CD4-positive, alpha-beta T cell (primary cell): ENCODE measurements at regions not wholly inside any gene's neighbourhood (a gene's known extent, or its start where the extent isn't known, plus 50 kb on each side); places are given as distances from the start of the nearest gene placed in this dataset.

Source experiments
- ATAC-seq: fragments of 200-7000 bp; cut with Tn5 transposase; one replicate; pipeline ENCODE4 v1.10.0; 2022; ENCODE audit warnings: mild to moderate bottlenecking; ENCODE audit not compliant: poor library complexity
- CTCF ChIA-PET: fragments of 350-600 bp; sonication (Branson Sonifier 250); formaldehyde crosslinking; loops from one replicate; lab custom pipeline; 2021; ENCODE audit warnings: antibody characterized with exemption, inconsistent platforms; lab: Charles Lee
- POLR2A ChIA-PET: fragments of 350-600 bp; sonication (Branson Sonifier 250); formaldehyde crosslinking; loops from one replicate; lab custom pipeline; 2021; ENCODE audit warnings: antibody characterized with exemption, inconsistent platforms; lab: Charles Lee
- DNase-seq, 14 experiments: peaks; one replicate each; pipeline ENCODE4 v3.0.0-alpha.2; 2013 to 2020; ENCODE audit warnings: mixed read lengths in 2 of 14
- H3K27ac ChIP-seq, 2 donors: one replicate each; pipeline versions ENCODE4 v1.5.1 to v1.7.0; 2013; ENCODE audit warnings: low read length in 2 of 2, low read depth in 1 of 2, mild to moderate bottlenecking in 1 of 2
- H3K27me3 ChIP-seq, 2 experiments: 1 replicate in 1 of 2; 2 replicates in 1 of 2; pipeline versions ENCODE4 v1.6.1 to v1.7.0; 2013; ENCODE audit warnings: low read length in 2 of 2, control low read depth in 1 of 2, mild to moderate bottlenecking in 1 of 2, moderate library complexity in 1 of 2; ENCODE audit not compliant: insufficient read depth in 2 of 2, control insufficient read depth in 1 of 2
- H3K36me3 ChIP-seq: one replicate; pipeline ENCODE4 v1.6.1; 2013; ENCODE audit warnings: low read length, control low read depth; ENCODE audit not compliant: insufficient read depth
- H3K4me1 ChIP-seq: one replicate; pipeline ENCODE4 v1.6.1; 2013; ENCODE audit warnings: low read length, control low read depth; ENCODE audit not compliant: insufficient read depth
- H3K4me3 ChIP-seq: one replicate; pipeline ENCODE4 v1.5.1; 2013; ENCODE audit warnings: mild to moderate bottlenecking, low read length, moderate library complexity
- H3K9me3 ChIP-seq, 2 experiments: 1 replicate in 1 of 2; 2 replicates in 1 of 2; pipeline versions ENCODE4 v1.6.1 to v1.7.0; 2013; ENCODE audit warnings: low read length in 2 of 2, mild to moderate bottlenecking in 2 of 2, control low read depth in 1 of 2, moderate library complexity in 1 of 2; ENCODE audit not compliant: control insufficient read depth in 1 of 2, insufficient read depth in 1 of 2
- H3K27ac Mint-ChIP-seq: one replicate; pipeline ENCODE4 v1.8.0; 2020; ENCODE audit warnings: mixed read lengths
- H3K27me3 Mint-ChIP-seq: one replicate; pipeline ENCODE4 v1.8.0; 2021; ENCODE audit warnings: mixed read lengths
- H3K36me3 Mint-ChIP-seq: one replicate; pipeline ENCODE4 v1.8.0; 2021; ENCODE audit warnings: low read depth, mixed read lengths
- H3K4me1 Mint-ChIP-seq: one replicate; pipeline ENCODE4 v1.8.0; 2021; ENCODE audit warnings: low read depth, mixed read lengths
- H3K4me3 Mint-ChIP-seq: one replicate; pipeline ENCODE4 v1.8.0; 2020; ENCODE audit warnings: mild to moderate bottlenecking, mixed read lengths
- H3K9me3 Mint-ChIP-seq: one replicate; pipeline ENCODE4 v1.8.0; 2020; ENCODE audit warnings: mixed read lengths
- CTCF ChIP-seq: fragments of 200-600 bp; IDR thresholded peaks from one replicate; pipeline ENCODE4 v1.8.0; 2022; ENCODE audit warnings: antibody characterized with exemption, mild to moderate bottlenecking
- intact Hi-C, 2 experiments: fragments of 100-400 bp; cut with DNase I in 1 of 2; cut with micrococcal nuclease in 1 of 2; formaldehyde crosslinking; loops; one replicate each; pipeline versions ENCODE4 v1.15.1 to v1.9.0; 2023 to 2025; cut with DNase I, micrococcal nuclease

DNA sequence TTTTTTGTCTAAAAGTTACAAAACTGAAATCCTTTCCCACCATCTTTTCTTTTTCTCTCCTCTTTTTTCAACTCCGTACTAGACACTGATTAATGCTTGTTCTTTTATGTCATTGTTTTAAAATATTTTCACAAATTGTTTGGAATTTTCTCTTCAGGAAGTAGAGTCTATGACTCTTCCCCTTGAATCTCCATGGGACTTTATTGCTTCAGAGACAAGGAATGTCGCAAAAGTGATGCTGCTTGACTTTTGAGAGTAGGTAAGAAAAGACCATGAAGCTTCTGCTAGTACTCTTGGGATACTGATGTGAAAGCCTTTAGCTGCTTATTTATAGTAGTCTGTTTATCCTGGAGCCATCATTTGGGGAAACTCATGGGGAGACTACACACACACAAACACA, 260.1 kb upstream of the SLC10A2 start:
- CTCF ChIA-PET = no interaction called here
- peaks cover 2% of the 10 kb centered on the region for H3K9me3 Mint-ChIP-seq
- intact Hi-C loops = no loop called here

DNA sequence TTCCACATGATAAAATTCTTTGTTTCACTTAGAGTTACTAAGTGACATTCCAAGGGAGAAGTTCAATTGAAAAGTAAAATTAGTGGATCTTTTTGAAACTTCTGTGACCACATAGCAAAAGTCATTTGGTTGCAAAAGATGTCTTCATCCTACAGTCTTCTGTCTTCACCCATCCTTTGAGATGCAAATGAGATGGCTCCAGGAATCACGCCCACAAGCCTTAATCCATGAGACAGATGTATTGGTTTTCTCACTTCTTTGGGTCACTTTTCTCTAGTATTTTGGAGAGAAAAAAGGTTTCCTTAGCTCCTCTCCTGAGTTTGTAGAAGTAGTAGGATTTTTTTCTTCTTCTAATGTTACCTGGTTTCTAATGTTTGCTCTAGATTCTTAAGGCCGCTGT, 259.5 kb upstream of the SLC10A2 start:
- H3K9me3 Mint-ChIP-seq = peaks cover 2% of the 10 kb centered on the region
- Histone ChIP-seq H3K27ac (no peak overlapping the region), H3K4me3 (no peak overlapping the region), H3K27me3 (no peaks in the 10 kb centered on the region), H3K9me3 (no peaks in the 10 kb centered on the region), H3K36me3 (no peaks in the 10 kb centered on the region), H3K4me1 (no peaks in the 10 kb centered on the region)
- no peaks in the 10 kb centered on the region for H3K36me3 Mint-ChIP-seq
- ChIA-PET POLR2A (no interaction called here), CTCF (no interaction called here)
- DNase-seq (no peak), ATAC-seq (no peak)
- no peak overlapping the region for H3K4me3 Mint-ChIP-seq
- H3K4me1 Mint-ChIP-seq = no peaks in the 10 kb centered on the region
- H3K27ac Mint-ChIP-seq = no peak overlapping the region
- intact Hi-C loops = no loop called here
- H3K27me3 Mint-ChIP-seq = no peaks in the 10 kb centered on the region
- TF ChIP-seq CTCF = no peak

More for the DNA sequence above, 260.1 kb upstream of the SLC10A2 start:
- ATAC-seq (no peak), DNase-seq (no peak)
- Histone ChIP-seq H3K4me1 (no peaks in the 10 kb centered on the region), H3K27ac (no peak overlapping the region), H3K9me3 (no peaks in the 10 kb centered on the region), H3K27me3 (no peaks in the 10 kb centered on the region), H3K36me3 (no peaks in the 10 kb centered on the region), H3K4me3 (no peak overlapping the region)
- Mint-ChIP-seq H3K27ac (no peak overlapping the region), H3K27me3 (no peaks in the 10 kb centered on the region), H3K36me3 (no peaks in the 10 kb centered on the region), H3K4me3 (no peak overlapping the region), H3K4me1 (no peaks in the 10 kb centered on the region)
- POLR2A ChIA-PET = no interaction called here
- no peak for TF ChIP-seq CTCF

- H3K27ac Mint-ChIP-seq = no peak overlapping the region
- H3K4me1 Mint-ChIP-seq = no peaks in the 10 kb centered on the region
- H3K9me3 Mint-ChIP-seq = peaks cover 2% of the 10 kb centered on the region
- no peaks in the 10 kb centered on the region for H3K27me3 Mint-ChIP-seq
- intact Hi-C loops = no loop called here
- no peak overlapping the region for H3K4me3 Mint-ChIP-seq
- ChIA-PET POLR2A (no interaction called here), CTCF (no interaction called here)
- no peaks in the 10 kb centered on the region for H3K27me3 ChIP-seq
- DNase-seq (no peak), ATAC-seq (no peak)
- H3K4me1 ChIP-seq = no peaks in the 10 kb centered on the region
- no peaks in the 10 kb centered on the region for H3K36me3 ChIP-seq
- no peak overlapping the region for H3K4me3 ChIP-seq
- H3K36me3 Mint-ChIP-seq = no peaks in the 10 kb centered on the region
- TF ChIP-seq CTCF = no peak
- H3K9me3 ChIP-seq = no peaks in the 10 kb centered on the region
- H3K27ac ChIP-seq = no peak overlapping the region
These were observed 258.4 kb upstream of the SLC10A2 start for GRCh38 chr13:103324641-103325040.
